Endothelial cell of umbilical vein (primary cell): ENCODE measurements at regions not wholly inside any gene's neighbourhood (a gene's known extent, or its start where the extent isn't known, plus 50 kb on each side); places are given as distances from the start of the nearest gene placed in this dataset.

Experiments
- BruUV-seq: library from RNA; stranded (reverse); fragments of 400-500 nt; replicated peaks from 2 replicates; lab custom pipeline; 2021; lab: Mats Ljungman, UMichigan
- CTCF ChIA-PET: fragments of 300-600, 350-600 bp; sonication (Branson Sonifier 250); formaldehyde crosslinking; loops from one replicate; lab custom pipeline; 2021; ENCODE audit warnings: antibody characterized with exemption, inconsistent platforms; lab: Charles Lee
- POLR2A ChIA-PET: fragments of 300-600, 350-600 bp; sonication (Branson Sonifier 250); formaldehyde crosslinking; loops from one replicate; lab custom pipeline; 2021; ENCODE audit warnings: antibody characterized with exemption, inconsistent platforms; lab: Charles Lee
- DNase-seq: peaks from one replicate; pipeline ENCODE4 v3.0.0-alpha.2; 2011; ENCODE audit warnings: low read depth, low spot score
- FAIRE-seq: peaks from 2 replicates; lab custom pipeline; 2011; peaks lifted over from hg19 to GRCh38; lab: Jason Lieb, UNC
- H2AFZ ChIP-seq: 2 replicates; pipeline ENCODE4 v1.6.0; 2012; ENCODE audit warnings: low read depth, low read length, control low read depth, inconsistent platforms
- H3K27ac ChIP-seq: 2 replicates; pipeline ENCODE4 v1.5.1; 2011; ENCODE audit warnings: low read depth, mild to moderate bottlenecking, control low read depth, low read length, moderate library complexity; ENCODE audit not compliant: insufficient read depth
- H3K27me3 ChIP-seq, 2 experiments: 2 replicates each; pipeline versions ENCODE4 v1.6.0 to v1.6.1; 2011; ENCODE audit warnings: low read length in 2 of 2, mixed read lengths in 1 of 2; ENCODE audit not compliant: control insufficient read depth in 2 of 2, insufficient read depth in 2 of 2
- H3K36me3 ChIP-seq, 2 experiments: 2 replicates in 1 of 2; 3 replicates in 1 of 2; pipeline ENCODE4 v1.5.1; 2011; ENCODE audit warnings: low read length in 2 of 2, mild to moderate bottlenecking in 1 of 2, moderate library complexity in 1 of 2; ENCODE audit not compliant: control insufficient read depth in 2 of 2, insufficient read depth in 2 of 2; ENCODE audit errors: extremely low read depth in 1 of 2
- H3K4me1 ChIP-seq: 3 replicates; pipeline ENCODE4 v1.5.1; 2011; ENCODE audit warnings: mild to moderate bottlenecking, low read length; ENCODE audit not compliant: control insufficient read depth, insufficient read depth; ENCODE audit errors: extremely low read depth
- H3K4me2 ChIP-seq: 2 replicates; pipeline ENCODE4 v1.6.1; 2011; ENCODE audit warnings: low read length, control low read depth, mixed read lengths; ENCODE audit not compliant: insufficient read depth
- H3K4me3 ChIP-seq, 3 experiments: fragments of 200-600 bp in 1 of 3; sonication (generic), shearing (Covaris generic) in 1 of 3; replicated peaks in 1 of 3; 2 replicates each; pipeline ENCODE4 v1.5.1; 2011 to 2016; ENCODE audit warnings: control low read depth in 3 of 3, low read length in 3 of 3, mild to moderate bottlenecking in 2 of 3, inconsistent platforms in 1 of 3, low read depth in 1 of 3, moderate library complexity in 1 of 3; ENCODE audit not compliant: insufficient read depth in 1 of 3
- H3K79me2 ChIP-seq: 2 replicates; pipeline ENCODE4 v1.6.0; 2012; ENCODE audit warnings: low read length, inconsistent platforms; ENCODE audit not compliant: control insufficient read depth, insufficient read depth
- H3K9ac ChIP-seq: replicated peaks from 2 replicates; pipeline ENCODE3; 2011; ENCODE audit warnings: low read length, control low read depth; ENCODE audit not compliant: insufficient read depth; ENCODE audit errors: extremely low read depth
- H3K9me1 ChIP-seq: replicated peaks from 3 replicates; pipeline ENCODE4 v1.6.0; 2011; ENCODE audit warnings: mild to moderate bottlenecking, low read length; ENCODE audit not compliant: control insufficient read depth, insufficient read depth; ENCODE audit errors: extremely low read depth
- H3K9me3 ChIP-seq: replicated peaks from 2 replicates; pipeline ENCODE4 v1.5.1; 2012; ENCODE audit warnings: low read length, inconsistent platforms; ENCODE audit not compliant: control insufficient read depth, insufficient read depth
- H4K20me1 ChIP-seq: replicated peaks from 2 replicates; pipeline ENCODE3; 2011; ENCODE audit warnings: mild to moderate bottlenecking, low read length; ENCODE audit not compliant: control insufficient read depth, insufficient read depth; ENCODE audit errors: extremely low read depth
- CTCF ChIP-seq, 2 donors: IDR thresholded peaks; 1 replicate in 1 of 2; 2 replicates in 1 of 2; pipeline ENCODE4 v1.5.1; 2011; ENCODE audit warnings: low read length in 2 of 2, mild to moderate bottlenecking in 2 of 2, moderate library complexity in 2 of 2, control low read depth in 1 of 2, inconsistent platforms in 1 of 2, low read depth in 1 of 2; ENCODE audit not compliant: insufficient read depth in 1 of 2; ENCODE audit errors: extremely low read depth in 1 of 2
- EZH2 ChIP-seq: IDR thresholded peaks from 2 replicates; pipeline ENCODE4 v1.6.1; 2012; ENCODE audit warnings: borderline replicate concordance, low read depth, mild to moderate bottlenecking, moderate library complexity, low read length, inconsistent platforms; ENCODE audit not compliant: severe bottlenecking
- FOS ChIP-seq: IDR thresholded peaks from 2 replicates; pipeline ENCODE4 v1.6.1; 2011; ENCODE audit warnings: mild to moderate bottlenecking, low read length, moderate library complexity, borderline replicate concordance; ENCODE audit not compliant: insufficient read depth
- GATA2 ChIP-seq: IDR thresholded peaks from 2 replicates; pipeline ENCODE4 v1.7.0; 2011; ENCODE audit warnings: low read depth, mild to moderate bottlenecking, moderate library complexity, mixed read lengths, low read length; ENCODE audit not compliant: insufficient read length, insufficient read depth
- JUN ChIP-seq: IDR thresholded peaks from 2 replicates; pipeline ENCODE4 v1.6.1; 2011; ENCODE audit warnings: borderline replicate concordance, low read depth; ENCODE audit not compliant: insufficient read length, insufficient read depth
- MAX ChIP-seq: IDR thresholded peaks from 2 replicates; pipeline ENCODE4 v1.6.1; 2011; ENCODE audit not compliant: insufficient read depth, insufficient read length
- MYC ChIP-seq: IDR thresholded peaks from one replicate; pipeline ENCODE4 v1.6.1; 2011; ENCODE audit warnings: mild to moderate bottlenecking, low read depth, low read length
- POLR2A ChIP-seq: IDR thresholded peaks from 2 replicates; pipeline ENCODE4 v1.6.1; 2012; ENCODE audit warnings: low read depth, mild to moderate bottlenecking, control low read depth, low read length
- POLR2AphosphoS5 ChIP-seq: IDR thresholded peaks from 2 replicates; pipeline ENCODE4 v1.6.1; 2012; ENCODE audit warnings: low read depth, mild to moderate bottlenecking, control low read depth, low read length, moderate library complexity; ENCODE audit not compliant: insufficient read depth
- dilution Hi-C: fragments of 300-500 bp; cut with MboI; formaldehyde crosslinking; loops from one replicate; pipeline ENCODE4 v1.15.0; 2019; ENCODE audit warnings: low sequenced_read_pairs; ENCODE audit not compliant: extremely low pct_ligation_motif_present
- intact Hi-C: fragments of 100-400 bp; cut with micrococcal nuclease; formaldehyde crosslinking; loops from one replicate; pipeline ENCODE4 v1.10.0; 2022

GRCh38 chr3:102533784-102534183 lies 99.0 kb downstream of the ZPLD1 start:
- no peaks in the 10 kb centered on the region for H3K9me3 ChIP-seq
- TF ChIP-seq POLR2AphosphoS5 (no peak), CTCF (IDR thresholded peaks at IDR 0.05; ENCODE audit: extremely low read depth in 1 of 2, insufficient read depth in 1 of 2, low read depth in 1 of 2, low read length in 2 of 2) (no peak), JUN (no peak), POLR2A (no peak), MAX (no peak), GATA2 (no peak), FOS (no peak), EZH2 (no peak), MYC (no peak)
- CTCF ChIA-PET, result interaction anchor here (7.2 kb wide), 1 partner anchor 305 kb away, joined by 304 read pairs; no protein-coding TSS in a partner anchor
- H3K27ac ChIP-seq, result no peak overlapping the region
- no peaks in the 10 kb centered on the region for H3K4me1 ChIP-seq
- H3K9me1 ChIP-seq, result no peaks in the 10 kb centered on the region
- no peak overlapping the region for H3K4me2 ChIP-seq
- H3K36me3 ChIP-seq, result no peaks in the 10 kb centered on the region
- no peaks in the 10 kb centered on the region for H4K20me1 ChIP-seq
- H3K9ac ChIP-seq, result no peak overlapping the region
- no peak overlapping the region for H2AFZ ChIP-seq
- POLR2A ChIA-PET, result no interaction called here
- no peak overlapping the region for H3K4me3 ChIP-seq
- H3K79me2 ChIP-seq, result no peaks in the 10 kb centered on the region
- no TSS peak for BruUV-seq
- dilution Hi-C loops, result no loop called here
- FAIRE-seq (no peak), DNase-seq (no peak)
- intact Hi-C loops, result no loop called here
- peaks cover 3 to 10% of the 10 kb centered on the region in 2 experiments for H3K27me3 ChIP-seq
